Activated CD4-positive, alpha-beta T cell treated with anti-CD3 and anti-CD28 coated beads for 36 hours (primary cell): ENCODE measurements at regions not wholly inside any gene's neighbourhood (a gene's known extent, or its start where the extent isn't known, plus 50 kb on each side); places are given as distances from the start of the nearest gene placed in this dataset.

Source experiments
- ATAC-seq: fragments of 200-7000 bp; cut with Tn5 transposase; one replicate; pipeline ENCODE4 v1.10.0; 2021; ENCODE audit warnings: mild to moderate bottlenecking, moderate library complexity
- CTCF ChIA-PET: fragments of 350-600 bp; sonication (Branson Sonifier 250); formaldehyde crosslinking; loops from one replicate; lab custom pipeline; 2021; ENCODE audit warnings: antibody characterized with exemption; lab: Charles Lee
- POLR2A ChIA-PET: fragments of 350-600 bp; sonication (Branson Sonifier 250); formaldehyde crosslinking; loops from one replicate; lab custom pipeline; 2021; ENCODE audit warnings: antibody characterized with exemption, inconsistent platforms; lab: Charles Lee
- DNase-seq: peaks from one replicate; pipeline ENCODE4 v3.0.0-alpha.2; 2020
- H3K27ac Mint-ChIP-seq: one replicate; pipeline ENCODE4 v1.8.0; 2021; ENCODE audit warnings: mixed read lengths
- H3K27me3 Mint-ChIP-seq: one replicate; pipeline ENCODE4 v1.8.0; 2021; ENCODE audit warnings: mixed read lengths
- H3K36me3 Mint-ChIP-seq: one replicate; pipeline ENCODE4 v1.8.0; 2021; ENCODE audit warnings: low read depth, mixed read lengths
- H3K4me1 Mint-ChIP-seq: one replicate; pipeline ENCODE4 v1.8.0; 2021; ENCODE audit warnings: mixed read lengths
- H3K4me3 Mint-ChIP-seq: one replicate; pipeline ENCODE4 v1.8.0; 2021; ENCODE audit warnings: mild to moderate bottlenecking, moderate library complexity, mixed read lengths
- H3K9me3 Mint-ChIP-seq: one replicate; pipeline ENCODE4 v1.8.0; 2021; ENCODE audit warnings: low read depth, mixed read lengths
- intact Hi-C, 2 experiments: fragments of 100-400 bp; cut with DNase I in 1 of 2; cut with micrococcal nuclease in 1 of 2; formaldehyde crosslinking; loops; one replicate each; pipeline versions ENCODE4 v1.14.2 to v1.15.1; 2022 to 2024; cut with DNase I, micrococcal nuclease

GRCh38 chr2:204272089-204272488 lies 273.2 kb upstream of the PARD3B start:
- H3K27me3 Mint-ChIP-seq = peaks cover 6% of the 10 kb centered on the region
- intact Hi-C loops = no loop called here
- no peak overlapping the region for H3K4me3 Mint-ChIP-seq
- H3K9me3 Mint-ChIP-seq = peaks cover 9% of the 10 kb centered on the region
- H3K4me1 Mint-ChIP-seq = no peaks in the 10 kb centered on the region
- POLR2A ChIA-PET = no interaction called here
- H3K27ac Mint-ChIP-seq = no peak overlapping the region
- H3K36me3 Mint-ChIP-seq = no peaks in the 10 kb centered on the region
- ATAC-seq (no peak), DNase-seq (no peak)
- CTCF ChIA-PET = interaction anchor here (3.8 kb wide), 1 partner anchor 11 kb away, joined by 18 read pairs; no protein-coding TSS in a partner anchor

- Mint-ChIP-seq H3K27me3 (peaks cover 7% of the 10 kb centered on the region), H3K4me1 (no peaks in the 10 kb centered on the region), H3K9me3 (peaks cover 9% of the 10 kb centered on the region), H3K4me3 (no peak overlapping the region), H3K36me3 (no peaks in the 10 kb centered on the region), H3K27ac (no peak overlapping the region)
- CTCF ChIA-PET = interaction anchor here (1.0 to 3.8 kb wide), 2 partner anchors 10 to 11 kb away, joined by 4 to 18 read pairs; no protein-coding TSS in a partner anchor
- no peak for DNase-seq
- intact Hi-C loops = no loop called here
- ATAC-seq = no peak
- POLR2A ChIA-PET = no interaction called here
Observed at GRCh38 chr2:204272610-204273287, 272.5 kb upstream of the PARD3B start.

DNA sequence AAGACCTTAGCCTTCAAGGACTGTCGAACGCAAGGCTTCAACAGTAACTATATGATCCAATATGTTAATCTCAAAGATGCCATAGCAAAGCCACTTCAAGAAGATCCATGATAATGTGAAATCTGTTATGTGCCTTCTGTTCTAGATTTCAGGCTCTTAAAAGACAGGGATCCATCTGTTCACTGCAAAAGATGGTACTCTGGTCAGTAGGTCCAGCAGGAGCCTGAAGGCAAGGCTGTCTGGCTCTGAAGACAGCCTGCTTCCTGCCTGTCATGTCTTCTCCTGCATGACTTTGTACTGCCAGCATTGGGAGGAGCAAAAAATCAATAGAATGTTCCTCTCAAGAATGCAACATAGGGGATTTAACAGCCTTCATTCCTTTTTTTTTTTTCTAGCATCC lies 270.8 kb upstream of the PARD3B start:
- Mint-ChIP-seq H3K27me3 (peaks cover 11% of the 10 kb centered on the region), H3K9me3 (peaks cover 8% of the 10 kb centered on the region), H3K36me3 (no peaks in the 10 kb centered on the region), H3K4me3 (no peak overlapping the region), H3K4me1 (no peaks in the 10 kb centered on the region), H3K27ac (no peak overlapping the region)
- DNase-seq = no peak
- ChIA-PET CTCF (interaction anchor here (0.6 to 0.9 kb wide), 4 partner anchors 13 to 141 kb away, joined by 3 to 4 read pairs (median 3); no protein-coding TSS in a partner anchor), POLR2A (no interaction called here)
- intact Hi-C loops = no loop called here
- no peak for ATAC-seq

- no peaks in the 10 kb centered on the region for H3K4me1 Mint-ChIP-seq
- no peak overlapping the region for H3K4me3 Mint-ChIP-seq
- no peak overlapping the region for H3K27ac Mint-ChIP-seq
- CTCF ChIA-PET = interaction anchor here (0.6 kb wide), 1 partner anchor 97 kb away, joined by 4 read pairs; no protein-coding TSS in a partner anchor
- H3K36me3 Mint-ChIP-seq = no peaks in the 10 kb centered on the region
- POLR2A ChIA-PET = no interaction called here
- H3K9me3 Mint-ChIP-seq = peaks cover 4% of the 10 kb centered on the region
- intact Hi-C loops = no loop called here
- DNase-seq (no peak), ATAC-seq (no peak)
- H3K27me3 Mint-ChIP-seq = peaks cover 11% of the 10 kb centered on the region
Observed at GRCh38 chr2:204274991-204275390, 270.3 kb upstream of the PARD3B start.

DNA sequence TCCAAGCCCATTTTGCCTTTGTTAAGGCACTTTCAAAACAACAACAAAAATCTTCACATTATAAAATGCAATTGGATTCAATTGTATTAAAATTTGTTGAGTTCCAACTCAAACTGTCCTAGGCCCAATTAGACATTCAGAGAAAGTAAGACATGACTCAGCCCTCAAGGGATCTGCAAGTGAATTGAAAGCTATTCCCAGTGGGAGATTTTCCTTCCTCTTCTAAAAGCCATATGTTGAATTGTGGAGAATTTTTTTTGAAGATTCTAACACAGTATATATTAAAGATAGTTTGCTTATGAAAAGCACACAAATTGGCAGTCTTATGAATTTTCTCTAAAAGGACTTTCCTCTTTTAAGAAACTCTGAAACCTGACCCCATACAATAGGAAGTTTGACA lies 268.0 kb upstream of the PARD3B start:
- no peak for ATAC-seq
- intact Hi-C loops = no loop called here
- DNase-seq = no peak
- no peak overlapping the region for H3K27ac Mint-ChIP-seq
- H3K27me3 Mint-ChIP-seq = peaks cover 5% of the 10 kb centered on the region
- H3K4me1 Mint-ChIP-seq = no peaks in the 10 kb centered on the region
- ChIA-PET POLR2A (no interaction called here), CTCF (interaction anchor here (0.6 to 3.8 kb wide), 3 partner anchors 16 to 132 kb away, joined by 3 to 21 read pairs (median 3); no protein-coding TSS in a partner anchor)
- no peaks in the 10 kb centered on the region for H3K36me3 Mint-ChIP-seq
- no peak overlapping the region for H3K4me3 Mint-ChIP-seq
- no peaks in the 10 kb centered on the region for H3K9me3 Mint-ChIP-seq

DNA sequence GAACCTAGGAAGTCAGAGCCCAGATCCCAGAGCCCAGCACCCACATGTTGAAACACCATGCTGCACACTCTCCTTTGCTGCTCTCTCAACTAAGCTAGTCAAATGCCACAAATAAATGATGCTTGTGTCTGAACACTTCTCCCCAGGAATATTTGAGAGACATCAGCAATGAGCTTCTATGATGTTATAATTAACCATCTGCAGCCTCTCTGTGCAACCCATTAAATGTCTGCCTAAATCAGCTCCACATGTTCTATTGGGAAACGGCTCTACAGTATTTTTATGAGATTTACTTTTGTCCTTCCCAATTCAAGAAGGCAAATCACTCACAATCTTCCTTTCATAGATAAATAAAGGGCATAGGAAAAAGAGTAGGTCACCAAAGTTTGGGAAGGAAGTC lies 266.8 kb upstream of the PARD3B start:
- no peaks in the 10 kb centered on the region for H3K36me3 Mint-ChIP-seq
- H3K4me3 Mint-ChIP-seq = no peak overlapping the region
- H3K9me3 Mint-ChIP-seq = no peaks in the 10 kb centered on the region
- ChIA-PET POLR2A (interaction anchor here (0.7 kb wide), 1 partner anchor 1544 kb away, joined by 3 read pairs; no protein-coding TSS in a partner anchor), CTCF (interaction anchor here (0.6 to 3.8 kb wide), 3 partner anchors 18 to 101 kb away, joined by 3 to 21 read pairs (median 6); no protein-coding TSS in a partner anchor)
- no peak for ATAC-seq
- no peak overlapping the region for H3K27ac Mint-ChIP-seq
- H3K4me1 Mint-ChIP-seq = no peaks in the 10 kb centered on the region
- DNase-seq = no peak
- intact Hi-C loops = no loop called here
- H3K27me3 Mint-ChIP-seq = peaks cover 7% of the 10 kb centered on the region

DNA sequence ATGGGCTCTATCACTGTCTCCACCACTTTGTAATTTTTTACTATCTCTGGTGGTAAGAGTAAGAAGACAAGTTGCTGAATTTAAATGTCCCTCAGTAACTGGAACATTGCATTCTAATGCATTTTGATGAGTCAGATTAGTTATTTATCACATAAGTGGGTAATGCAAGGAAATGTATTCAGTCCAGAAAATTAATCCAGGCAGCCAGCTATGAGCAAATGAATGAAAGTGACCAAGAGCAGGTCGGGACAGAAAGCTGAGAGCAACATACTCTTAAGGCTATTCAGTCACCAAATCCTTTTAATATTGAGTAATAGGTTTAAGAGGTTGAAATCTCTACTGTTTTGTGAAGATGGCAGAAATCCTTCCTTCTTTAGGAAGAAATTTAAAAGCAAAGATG lies 265.5 kb upstream of the PARD3B start:
- H3K27ac Mint-ChIP-seq = no peak overlapping the region
- DNase-seq (no peak), ATAC-seq (no peak)
- H3K9me3 Mint-ChIP-seq = no peaks in the 10 kb centered on the region
- H3K4me1 Mint-ChIP-seq = no peaks in the 10 kb centered on the region
- no peak overlapping the region for H3K4me3 Mint-ChIP-seq
- intact Hi-C loops = no loop called here
- peaks cover 7% of the 10 kb centered on the region for H3K27me3 Mint-ChIP-seq
- ChIA-PET POLR2A (no interaction called here), CTCF (interaction anchor here (3.8 kb wide), 1 partner anchor 19 kb away, joined by 21 read pairs; no protein-coding TSS in a partner anchor)
- no peaks in the 10 kb centered on the region for H3K36me3 Mint-ChIP-seq

GRCh38 chr2:204280262-204280668 lies 265.0 kb upstream of the PARD3B start:
- Mint-ChIP-seq H3K36me3 (no peaks in the 10 kb centered on the region), H3K9me3 (no peaks in the 10 kb centered on the region), H3K4me1 (no peaks in the 10 kb centered on the region), H3K27ac (no peak overlapping the region), H3K27me3 (peaks cover 7% of the 10 kb centered on the region), H3K4me3 (no peak overlapping the region)
- ATAC-seq (no peak), DNase-seq (no peak)
- ChIA-PET CTCF (interaction anchor here (0.7 to 3.8 kb wide), 2 partner anchors 19 to 208 kb away, joined by 3 to 21 read pairs; no protein-coding TSS in a partner anchor), POLR2A (no interaction called here)
- intact Hi-C loops = no loop called here

GRCh38 chr2:204282081-204282480 lies 263.2 kb upstream of the PARD3B start:
- POLR2A ChIA-PET = no interaction called here

GRCh38 chr2:204282525-204282924 lies 262.8 kb upstream of the PARD3B start:
- no peaks in the 10 kb centered on the region for H3K9me3 Mint-ChIP-seq
- ChIA-PET CTCF (interaction anchor here (1.5 kb wide), 1 partner anchor 9 kb away, joined by 4 read pairs; no protein-coding TSS in a partner anchor), POLR2A (no interaction called here)
- H3K27me3 Mint-ChIP-seq = peaks cover 9% of the 10 kb centered on the region
- no peaks in the 10 kb centered on the region for H3K4me1 Mint-ChIP-seq
- intact Hi-C loops = no loop called here
- H3K36me3 Mint-ChIP-seq = no peaks in the 10 kb centered on the region
- DNase-seq = no peak
- ATAC-seq = no peak
- H3K27ac Mint-ChIP-seq = no peak overlapping the region
- no peak overlapping the region for H3K4me3 Mint-ChIP-seq

More at GRCh38 chr2:204282081-204282480, 263.2 kb upstream of the PARD3B start:
- intact Hi-C loops = no loop called here
- no peaks in the 10 kb centered on the region for H3K4me1 Mint-ChIP-seq
- no peak for ATAC-seq
- CTCF ChIA-PET = no interaction called here
- no peaks in the 10 kb centered on the region for H3K9me3 Mint-ChIP-seq
- H3K36me3 Mint-ChIP-seq = no peaks in the 10 kb centered on the region
- H3K4me3 Mint-ChIP-seq = no peak overlapping the region
- H3K27me3 Mint-ChIP-seq = peaks cover 7% of the 10 kb centered on the region
- no peak for DNase-seq
- H3K27ac Mint-ChIP-seq = no peak overlapping the region

DNA sequence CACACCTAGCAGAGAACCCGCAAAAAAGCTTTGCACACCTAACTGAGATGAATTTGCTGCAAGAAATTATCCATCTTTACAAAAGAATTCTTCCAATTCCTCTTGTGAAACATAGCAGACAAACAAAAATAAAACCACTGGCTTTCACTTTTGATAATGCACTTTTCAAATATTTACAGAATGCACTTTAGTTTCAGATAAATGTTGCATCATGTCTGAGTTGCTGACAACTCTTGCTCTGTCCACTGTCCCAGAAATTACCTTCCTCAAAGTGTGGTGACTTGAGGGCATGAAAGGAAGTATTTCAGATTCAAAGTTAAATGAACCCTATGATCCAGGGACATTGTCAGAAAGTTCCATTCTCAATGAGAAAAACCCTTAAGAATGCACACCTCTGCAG lies 256.2 kb upstream of the PARD3B start:
- ATAC-seq = no peak
- ChIA-PET POLR2A (no interaction called here), CTCF (no interaction called here)
- Mint-ChIP-seq H3K4me1 (no peaks in the 10 kb centered on the region), H3K27ac (no peak overlapping the region), H3K4me3 (no peak overlapping the region), H3K36me3 (no peaks in the 10 kb centered on the region), H3K9me3 (no peaks in the 10 kb centered on the region), H3K27me3 (peaks cover 14% of the 10 kb centered on the region)
- no peak for DNase-seq
- intact Hi-C loops = no loop called here

GRCh38 chr2:204292439-204292838 lies 252.8 kb upstream of the PARD3B start:
- Mint-ChIP-seq H3K27me3 (peaks cover 21% of the 10 kb centered on the region), H3K4me1 (no peaks in the 10 kb centered on the region), H3K36me3 (no peaks in the 10 kb centered on the region), H3K27ac (no peak overlapping the region), H3K4me3 (no peak overlapping the region), H3K9me3 (no peaks in the 10 kb centered on the region)
- intact Hi-C loops = no loop called here
- DNase-seq = no peak
- CTCF ChIA-PET = interaction anchor here (1.3 kb wide), 1 partner anchor 27 kb away, joined by 3 read pairs; no protein-coding TSS in a partner anchor
- POLR2A ChIA-PET = no interaction called here
- no peak for ATAC-seq
